Neural cell (in vitro differentiated cells): ENCODE measurements at regions not wholly inside any gene's neighbourhood (a gene's known extent, or its start where the extent isn't known, plus 50 kb on each side); places are given as distances from the start of the nearest gene placed in this dataset.

Experiments used
- H2AFZ ChIP-seq: fragments of 200-600, 300-800 bp; sonication (generic), shearing (Covaris generic); 2 replicates; pipeline ENCODE4 v1.6.0; 2014; ENCODE audit warnings: low read depth, mild to moderate bottlenecking, antibody characterized with exemption, low read length, moderate library complexity
- H3F3A ChIP-seq: fragments of 200-600 bp; shearing (Covaris generic); 2 replicates; pipeline ENCODE4 v1.6.1; 2016; ENCODE audit warnings: mild to moderate bottlenecking, moderate library complexity, mixed read lengths, antibody characterized with exemption, low read length; ENCODE audit not compliant: insufficient read depth, poor library complexity, severe bottlenecking
- H3K27ac ChIP-seq: fragments of 200-600, 300-800 bp; sonication (generic), shearing (Covaris generic); 2 replicates; pipeline ENCODE4 v1.5.1; 2014; ENCODE audit warnings: mild to moderate bottlenecking, low read length, moderate library complexity
- H3K27me3 ChIP-seq: fragments of 300-800, 200-600 bp; sonication (generic), shearing (Covaris generic); 2 replicates; pipeline ENCODE4 v1.6.0; 2014; ENCODE audit warnings: mild to moderate bottlenecking, low read depth, low read length, moderate library complexity; ENCODE audit not compliant: insufficient read depth
- H3K36me3 ChIP-seq: fragments of 300-800, 200-600 bp; sonication (generic), shearing (Covaris generic); 2 replicates; pipeline ENCODE4 v1.5.1; 2014; ENCODE audit warnings: mild to moderate bottlenecking, antibody characterized with exemption, low read length, moderate library complexity; ENCODE audit not compliant: insufficient read depth
- H3K4me2 ChIP-seq: fragments of 300-800, 200-600 bp; sonication (generic), shearing (Covaris generic); 2 replicates; pipeline ENCODE4 v1.6.0; 2014; ENCODE audit warnings: mild to moderate bottlenecking, low read length
- H3K4me3 ChIP-seq: fragments of 300-800, 200-600 bp; sonication (generic), shearing (Covaris generic); 2 replicates; pipeline ENCODE4 v1.5.1; 2014; ENCODE audit warnings: mild to moderate bottlenecking, low read length, moderate library complexity
- H3K79me2 ChIP-seq: fragments of 200-600 bp; shearing (Covaris generic); replicated peaks from 2 replicates; pipeline ENCODE4 v1.6.0; 2014; ENCODE audit warnings: mild to moderate bottlenecking, low read length, moderate library complexity; ENCODE audit not compliant: insufficient read depth
- H3K9ac ChIP-seq: fragments of 300-800, 200-600 bp; sonication (generic), shearing (Covaris generic); 2 replicates; pipeline ENCODE4 v1.6.1; 2016; ENCODE audit warnings: mild to moderate bottlenecking, low read length, mixed read lengths
- H3K9me2 ChIP-seq: fragments of 200-600 bp; shearing (Covaris generic); 2 replicates; pipeline ENCODE4 v1.6.1; 2016; ENCODE audit warnings: mild to moderate bottlenecking, low read length, mixed read lengths; ENCODE audit not compliant: insufficient read depth
- H3K9me3 ChIP-seq: fragments of 200-600, 300-800 bp; sonication (generic), shearing (Covaris generic); 2 replicates; pipeline ENCODE4 v1.6.1; 2016; ENCODE audit warnings: mild to moderate bottlenecking, mixed run types, low read length, moderate library complexity, mixed read lengths
- H4K20me1 ChIP-seq: fragments of 200-600 bp; shearing (Covaris generic); 2 replicates; pipeline ENCODE4 v1.6.1; 2016; ENCODE audit warnings: mild to moderate bottlenecking, mixed run types; ENCODE audit not compliant: insufficient read depth
- EP300 ChIP-seq: fragments of 450-650 bp; conservative IDR thresholded peaks from 2 replicates; pipeline ENCODE4 v1.6.1; 2014; ENCODE audit warnings: antibody characterized with exemption, mild to moderate bottlenecking, moderate library complexity; ENCODE audit not compliant: poor library complexity, severe bottlenecking
- EZH2 ChIP-seq: fragments of 200-600, 300-800 bp; shearing (Covaris generic), sonication (generic); IDR thresholded peaks from 2 replicates; pipeline ENCODE4 v1.6.1; 2014; ENCODE audit warnings: antibody characterized with exemption, low read length, borderline replicate concordance, mild to moderate bottlenecking; ENCODE audit not compliant: insufficient read depth, poor library complexity, severe bottlenecking
- MXI1 ChIP-seq: fragments of 450-650 bp; conservative IDR thresholded peaks from 2 replicates; pipeline ENCODE4 v1.6.1; 2014; ENCODE audit warnings: antibody characterized with exemption, mild to moderate bottlenecking; ENCODE audit not compliant: poor library complexity, severe bottlenecking
- POLR2AphosphoS5 ChIP-seq: IDR thresholded peaks from 2 replicates; pipeline ENCODE4 v1.6.1; 2012
- RAD21 ChIP-seq: fragments of 450-650 bp; conservative IDR thresholded peaks from 2 replicates; pipeline ENCODE4 v1.6.1; 2014; ENCODE audit warnings: antibody characterized with exemption, mild to moderate bottlenecking, moderate library complexity
- SMC3 ChIP-seq: fragments of 450-650 bp; conservative IDR thresholded peaks from 2 replicates; pipeline ENCODE4 v1.6.1; 2014; ENCODE audit warnings: antibody characterized with exemption, mild to moderate bottlenecking, moderate library complexity; ENCODE audit not compliant: poor library complexity
- TAF1 ChIP-seq: IDR thresholded peaks from 2 replicates; pipeline ENCODE4 v1.6.1; 2012; ENCODE audit warnings: low read depth
- TF ChIP-seq, protein P1 (sequence below): IDR thresholded peaks from 2 replicates; pipeline ENCODE4 v1.6.1; 2012; ENCODE audit warnings: borderline replicate concordance
- TF ChIP-seq, protein P2 (sequence below): fragments of 450-650 bp; IDR thresholded peaks from 2 replicates; pipeline ENCODE4 v1.5.1; 2014; ENCODE audit warnings: antibody characterized with exemption, mild to moderate bottlenecking, moderate library complexity; ENCODE audit not compliant: poor library complexity, severe bottlenecking

DNA sequence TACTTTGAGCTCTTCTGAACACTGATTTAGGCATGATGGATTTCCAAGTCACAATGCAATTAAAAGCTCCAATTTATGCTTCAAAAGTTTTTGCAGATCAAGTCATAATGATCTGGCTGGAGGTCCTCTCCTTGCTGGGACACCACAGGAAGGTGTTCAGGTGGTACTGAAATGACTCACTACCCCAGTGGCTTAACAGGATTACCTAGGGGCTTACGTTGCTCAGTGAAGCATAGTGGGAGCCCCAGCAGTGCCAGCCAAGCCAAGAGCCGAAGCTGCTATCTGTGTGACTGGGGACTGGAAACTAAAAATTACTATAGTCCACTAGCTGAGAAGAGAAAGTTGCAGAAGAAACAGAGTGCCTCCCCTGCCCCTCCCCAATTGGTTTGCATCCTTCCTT, 110.1 kb upstream of the LPP start:
- H3K9me3 ChIP-seq = no peaks in the 10 kb centered on the region
- no peaks in the 10 kb centered on the region for H3K9me2 ChIP-seq
- H3K79me2 ChIP-seq = no peaks in the 10 kb centered on the region
- no peaks in the 10 kb centered on the region for H4K20me1 ChIP-seq
- no peak overlapping the region for H3K4me2 ChIP-seq
- H3K4me3 ChIP-seq = no peak overlapping the region
- H3K36me3 ChIP-seq = no peaks in the 10 kb centered on the region
- no peaks in the 10 kb centered on the region for H3K27me3 ChIP-seq
- no peak overlapping the region for H3K9ac ChIP-seq
- no peak for TF ChIP-seq MXI1
- TF ChIP-seq, protein P1, sequence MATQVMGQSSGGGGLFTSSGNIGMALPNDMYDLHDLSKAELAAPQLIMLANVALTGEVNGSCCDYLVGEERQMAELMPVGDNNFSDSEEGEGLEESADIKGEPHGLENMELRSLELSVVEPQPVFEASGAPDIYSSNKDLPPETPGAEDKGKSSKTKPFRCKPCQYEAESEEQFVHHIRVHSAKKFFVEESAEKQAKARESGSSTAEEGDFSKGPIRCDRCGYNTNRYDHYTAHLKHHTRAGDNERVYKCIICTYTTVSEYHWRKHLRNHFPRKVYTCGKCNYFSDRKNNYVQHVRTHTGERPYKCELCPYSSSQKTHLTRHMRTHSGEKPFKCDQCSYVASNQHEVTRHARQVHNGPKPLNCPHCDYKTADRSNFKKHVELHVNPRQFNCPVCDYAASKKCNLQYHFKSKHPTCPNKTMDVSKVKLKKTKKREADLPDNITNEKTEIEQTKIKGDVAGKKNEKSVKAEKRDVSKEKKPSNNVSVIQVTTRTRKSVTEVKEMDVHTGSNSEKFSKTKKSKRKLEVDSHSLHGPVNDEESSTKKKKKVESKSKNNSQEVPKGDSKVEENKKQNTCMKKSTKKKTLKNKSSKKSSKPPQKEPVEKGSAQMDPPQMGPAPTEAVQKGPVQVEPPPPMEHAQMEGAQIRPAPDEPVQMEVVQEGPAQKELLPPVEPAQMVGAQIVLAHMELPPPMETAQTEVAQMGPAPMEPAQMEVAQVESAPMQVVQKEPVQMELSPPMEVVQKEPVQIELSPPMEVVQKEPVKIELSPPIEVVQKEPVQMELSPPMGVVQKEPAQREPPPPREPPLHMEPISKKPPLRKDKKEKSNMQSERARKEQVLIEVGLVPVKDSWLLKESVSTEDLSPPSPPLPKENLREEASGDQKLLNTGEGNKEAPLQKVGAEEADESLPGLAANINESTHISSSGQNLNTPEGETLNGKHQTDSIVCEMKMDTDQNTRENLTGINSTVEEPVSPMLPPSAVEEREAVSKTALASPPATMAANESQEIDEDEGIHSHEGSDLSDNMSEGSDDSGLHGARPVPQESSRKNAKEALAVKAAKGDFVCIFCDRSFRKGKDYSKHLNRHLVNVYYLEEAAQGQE = no peak
- TF ChIP-seq POLR2AphosphoS5 = no peak
- TF ChIP-seq EP300 = no peak
- TF ChIP-seq, protein P2, sequence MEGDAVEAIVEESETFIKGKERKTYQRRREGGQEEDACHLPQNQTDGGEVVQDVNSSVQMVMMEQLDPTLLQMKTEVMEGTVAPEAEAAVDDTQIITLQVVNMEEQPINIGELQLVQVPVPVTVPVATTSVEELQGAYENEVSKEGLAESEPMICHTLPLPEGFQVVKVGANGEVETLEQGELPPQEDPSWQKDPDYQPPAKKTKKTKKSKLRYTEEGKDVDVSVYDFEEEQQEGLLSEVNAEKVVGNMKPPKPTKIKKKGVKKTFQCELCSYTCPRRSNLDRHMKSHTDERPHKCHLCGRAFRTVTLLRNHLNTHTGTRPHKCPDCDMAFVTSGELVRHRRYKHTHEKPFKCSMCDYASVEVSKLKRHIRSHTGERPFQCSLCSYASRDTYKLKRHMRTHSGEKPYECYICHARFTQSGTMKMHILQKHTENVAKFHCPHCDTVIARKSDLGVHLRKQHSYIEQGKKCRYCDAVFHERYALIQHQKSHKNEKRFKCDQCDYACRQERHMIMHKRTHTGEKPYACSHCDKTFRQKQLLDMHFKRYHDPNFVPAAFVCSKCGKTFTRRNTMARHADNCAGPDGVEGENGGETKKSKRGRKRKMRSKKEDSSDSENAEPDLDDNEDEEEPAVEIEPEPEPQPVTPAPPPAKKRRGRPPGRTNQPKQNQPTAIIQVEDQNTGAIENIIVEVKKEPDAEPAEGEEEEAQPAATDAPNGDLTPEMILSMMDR = no peak
- TF ChIP-seq RAD21 = no peak
- TF ChIP-seq EZH2 = no peak
- H2AFZ ChIP-seq = no peak overlapping the region
- no peak overlapping the region for H3K27ac ChIP-seq
- H3F3A ChIP-seq = no peaks in the 10 kb centered on the region

DNA sequence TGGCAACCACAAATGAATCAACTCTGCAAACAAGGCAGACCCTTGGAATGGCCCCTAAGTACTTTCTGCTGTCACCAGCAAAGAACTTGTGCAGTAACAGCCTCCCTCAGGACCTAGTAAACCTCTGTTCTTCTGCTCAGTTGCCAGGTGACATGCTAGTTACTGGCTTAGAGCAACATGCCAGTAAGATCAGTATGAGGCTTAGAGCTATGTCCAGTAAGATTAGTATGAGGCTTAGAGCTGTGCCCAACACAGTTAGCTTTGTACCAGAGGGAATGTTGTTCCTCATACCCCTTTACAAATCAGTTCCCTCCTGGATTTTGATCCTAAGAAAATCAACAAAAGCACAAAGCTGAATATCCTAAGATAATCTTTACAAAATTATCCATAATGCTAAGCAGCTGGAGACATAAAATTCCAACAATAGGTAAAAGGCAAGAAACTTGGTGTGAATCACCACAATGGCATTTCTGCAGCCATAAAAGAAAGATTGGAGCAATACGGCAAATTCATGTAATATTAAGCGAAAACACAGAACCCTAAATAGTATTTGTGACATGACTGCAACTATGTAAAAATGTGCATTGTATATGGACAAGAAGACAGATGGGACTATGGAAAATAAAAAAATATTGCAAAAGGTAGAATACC, 107.3 kb upstream of the LPP start:
- no peak for TF ChIP-seq EP300
- no peak for TF ChIP-seq MXI1
- TF ChIP-seq, protein P1 = no peak
- TF ChIP-seq, protein P2 = no peak
- TF ChIP-seq POLR2AphosphoS5 = no peak
- no peak for TF ChIP-seq EZH2
- TF ChIP-seq RAD21 = no peak
- TF ChIP-seq SMC3 = no peak
- no peak for TF ChIP-seq TAF1
- Histone ChIP-seq H3F3A (no peaks in the 10 kb centered on the region), H4K20me1 (no peaks in the 10 kb centered on the region), H3K9me3 (no peaks in the 10 kb centered on the region), H3K4me3 (no peak overlapping the region), H3K9me2 (no peaks in the 10 kb centered on the region), H3K36me3 (no peaks in the 10 kb centered on the region), H3K27me3 (no peaks in the 10 kb centered on the region), H3K9ac (no peak overlapping the region), H3K27ac (no peak overlapping the region), H3K4me2 (no peak overlapping the region), H3K79me2 (no peaks in the 10 kb centered on the region), H2AFZ (no peak overlapping the region)
